Muscle layer of duodenum (tissue), 2 donors: ENCODE measurements at regions not wholly inside any gene's neighbourhood (a gene's known extent, or its start where the extent isn't known, plus 50 kb on each side); places are given as distances from the start of the nearest gene placed in this dataset.

Experiments
- H3K27ac ChIP-seq: one replicate; pipeline ENCODE4 v1.7.0; 2013; ENCODE audit warnings: mild to moderate bottlenecking, low read length
- H3K27me3 ChIP-seq: one replicate; pipeline ENCODE4 v1.7.0; 2013; ENCODE audit warnings: low read depth, mild to moderate bottlenecking, control low read depth, low read length
- H3K36me3 ChIP-seq, 2 donors: one replicate each; pipeline ENCODE4 v1.7.0; 2013; ENCODE audit warnings: low read length in 2 of 2, control low read depth in 1 of 2, mild to moderate bottlenecking in 1 of 2; ENCODE audit not compliant: insufficient read depth in 2 of 2, control insufficient read depth in 1 of 2
- H3K4me1 ChIP-seq, 2 donors: one replicate each; pipeline ENCODE4 v1.7.0; 2013; ENCODE audit warnings: low read length in 2 of 2, mild to moderate bottlenecking in 2 of 2, control low read depth in 1 of 2, moderate library complexity in 1 of 2; ENCODE audit not compliant: insufficient read depth in 2 of 2, control insufficient read depth in 1 of 2
- H3K4me3 ChIP-seq, 2 donors: one replicate each; pipeline ENCODE4 v1.7.0; 2013; ENCODE audit warnings: low read length in 2 of 2, low read depth in 1 of 2, mild to moderate bottlenecking in 1 of 2
- H3K9me3 ChIP-seq, 2 donors: one replicate each; pipeline ENCODE4 v1.7.0; 2013; ENCODE audit warnings: low read length in 2 of 2, control low read depth in 1 of 2, mild to moderate bottlenecking in 1 of 2; ENCODE audit not compliant: control insufficient read depth in 1 of 2
- donor health status: healthy.

DNA sequence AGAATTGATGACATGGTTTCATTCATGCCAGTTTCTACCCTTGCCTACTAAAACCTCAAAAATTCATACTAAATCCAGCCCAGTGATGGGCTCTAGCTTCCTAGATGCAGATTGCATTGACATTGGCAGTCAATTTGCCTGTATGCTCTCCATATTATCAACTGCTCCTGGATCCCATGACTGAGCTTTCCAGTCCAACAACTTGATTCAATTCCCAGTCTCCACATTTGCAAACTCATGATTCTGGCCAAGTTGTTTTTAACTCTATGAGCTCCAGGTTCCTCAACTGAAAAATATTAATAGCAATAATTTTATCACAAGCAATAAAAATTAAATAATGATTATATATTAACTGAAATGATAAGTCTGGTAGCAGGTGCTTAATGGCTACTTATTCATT, 51.0 kb upstream of the DSC1 start:
- Histone ChIP-seq H3K27me3 (no peaks in the 10 kb centered on the region), H3K36me3 (no peaks in the 10 kb centered on the region), H3K4me3 (no peak overlapping the region), H3K9me3 (no peaks in the 10 kb centered on the region), H3K27ac (no peak overlapping the region), H3K4me1 (no peaks in the 10 kb centered on the region)

GRCh38 chr18:31217038-31217849, 54.6 kb upstream of the DSC1 start:
- Histone ChIP-seq H3K4me1 (no peaks in the 10 kb centered on the region), H3K36me3 (no peaks in the 10 kb centered on the region), H3K27me3 (no peaks in the 10 kb centered on the region), H3K4me3 (no peak overlapping the region), H3K9me3 (peaks cover 0 to 2% of the 10 kb centered on the region in 2 donors), H3K27ac (no peak overlapping the region)

DNA sequence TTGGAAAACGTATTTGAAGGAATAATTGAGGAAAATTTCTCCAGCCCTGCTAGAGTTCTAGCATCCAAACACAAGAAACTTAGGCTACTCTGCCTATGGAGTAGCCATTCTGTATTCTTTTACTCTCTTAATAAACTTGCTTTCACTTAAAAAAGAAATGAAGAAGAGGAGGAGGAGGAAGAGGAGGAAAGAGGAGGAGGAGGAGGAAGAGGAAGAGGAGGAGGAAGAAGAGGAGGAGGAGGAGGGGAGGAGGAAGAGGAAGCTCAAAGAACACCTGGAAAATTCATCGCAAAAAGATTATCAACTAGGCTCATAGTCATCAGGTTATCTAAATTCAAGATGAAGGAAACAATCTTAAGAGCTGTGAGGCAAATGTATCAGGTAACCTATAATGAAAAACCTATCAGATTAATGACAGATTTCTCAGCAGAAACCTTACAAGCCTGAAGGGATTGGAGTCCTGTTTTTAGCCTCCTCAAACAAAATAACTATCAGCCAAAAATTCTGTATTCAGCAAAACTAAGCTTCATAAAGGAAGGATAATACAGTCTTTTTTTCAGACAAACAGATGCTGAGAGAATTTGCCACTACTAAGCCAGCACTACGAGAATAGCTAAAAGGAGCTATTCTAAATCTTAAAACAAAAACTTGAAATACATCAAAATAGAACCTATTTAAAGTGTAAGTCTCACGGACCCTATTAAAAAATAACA, 56.2 kb upstream of the DSC1 start:
- Histone ChIP-seq H3K36me3 (no peaks in the 10 kb centered on the region), H3K4me1 (no peaks in the 10 kb centered on the region), H3K9me3 (peaks cover 0 to 4% of the 10 kb centered on the region in 2 donors), H3K4me3 (no peak overlapping the region), H3K27ac (no peak overlapping the region), H3K27me3 (no peaks in the 10 kb centered on the region)

DNA sequence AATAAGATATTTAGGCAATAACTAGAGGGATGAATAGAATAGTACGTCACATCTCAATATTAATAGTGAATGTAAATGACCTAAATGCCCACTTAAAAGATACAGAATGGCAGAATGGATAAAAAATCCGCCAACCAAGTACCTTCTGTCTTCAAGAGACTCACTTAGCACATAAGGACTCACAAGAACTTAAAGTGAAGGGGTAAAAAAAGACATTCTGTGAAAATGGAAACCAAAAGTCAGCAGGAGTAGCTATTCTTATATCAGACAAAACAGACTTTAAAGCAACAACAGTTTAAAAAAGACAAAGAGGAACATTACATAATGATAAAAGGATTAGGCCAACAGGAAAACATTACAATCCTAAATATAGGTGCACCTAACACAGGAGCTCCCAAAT, 56.7 kb upstream of the DSC1 start:
- Histone ChIP-seq H3K27ac (no peak overlapping the region), H3K9me3 (peaks cover 0 to 4% of the 10 kb centered on the region in 2 donors), H3K27me3 (no peaks in the 10 kb centered on the region), H3K36me3 (no peaks in the 10 kb centered on the region), H3K4me3 (no peak overlapping the region), H3K4me1 (no peaks in the 10 kb centered on the region)

- Histone ChIP-seq H3K36me3 (no peaks in the 10 kb centered on the region), H3K27ac (no peak overlapping the region), H3K27me3 (no peaks in the 10 kb centered on the region), H3K4me1 (peaks cover 0 to 5% of the 10 kb centered on the region in 2 donors), H3K4me3 (no peak overlapping the region), H3K9me3 (peaks cover 0 to 4% of the 10 kb centered on the region in 2 donors)
Measured at GRCh38 chr18:31223371-31223770, 60.7 kb upstream of the DSC1 start.

GRCh38 chr18:31225668-31226067, 63.0 kb upstream of the DSC1 start:
- Histone ChIP-seq H3K36me3 (no peaks in the 10 kb centered on the region), H3K27me3 (no peaks in the 10 kb centered on the region), H3K27ac (no peak overlapping the region), H3K9me3 (peaks cover 0 to 2% of the 10 kb centered on the region in 2 donors), H3K4me1 (peaks cover 0 to 5% of the 10 kb centered on the region in 2 donors), H3K4me3 (no peak overlapping the region)

DNA sequence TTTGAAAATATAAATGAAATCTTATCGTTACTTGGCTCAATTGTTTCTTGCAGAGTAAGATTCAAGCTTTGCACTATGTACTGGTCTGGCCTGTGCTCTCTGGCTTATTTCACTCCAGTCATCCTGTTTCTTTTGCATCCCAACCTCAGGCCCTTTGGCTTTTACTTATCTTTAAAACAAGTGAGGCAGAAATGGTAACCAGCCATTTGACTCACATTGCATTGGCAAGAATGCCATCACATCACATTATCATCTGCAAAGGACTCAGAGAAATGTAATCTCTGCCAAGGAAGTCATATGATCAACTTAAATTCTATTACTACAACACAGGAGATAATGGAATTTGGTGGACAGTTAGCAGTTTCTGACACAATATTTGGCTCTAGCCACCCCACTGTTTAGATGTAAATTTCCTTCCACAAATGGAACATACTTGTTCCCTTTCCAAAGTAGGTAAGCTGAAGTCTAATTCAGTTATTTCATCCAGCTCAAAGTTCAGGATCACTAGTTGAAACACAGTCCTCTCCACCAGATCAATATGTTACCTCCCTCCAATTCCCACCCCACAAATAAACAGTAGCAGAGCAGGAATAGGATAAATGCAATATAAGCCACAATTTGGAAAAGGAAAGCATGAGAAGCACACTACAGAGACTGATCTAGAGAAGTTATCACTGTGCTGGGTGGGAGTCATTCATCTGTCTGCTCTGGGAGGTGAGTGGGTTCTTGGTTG, 65.0 kb upstream of the DSC1 start:
- no peaks in the 10 kb centered on the region for H3K27me3 ChIP-seq
- no peak overlapping the region for H3K27ac ChIP-seq
- H3K9me3 ChIP-seq = peaks cover 0 to 2% of the 10 kb centered on the region in 2 donors
- peaks cover 0 to 5% of the 10 kb centered on the region in 2 donors for H3K4me1 ChIP-seq
- H3K36me3 ChIP-seq = no peaks in the 10 kb centered on the region
- H3K4me3 ChIP-seq = no peak overlapping the region

GRCh38 chr18:31229829-31230228, 67.2 kb upstream of the DSC1 start:
- Histone ChIP-seq H3K4me3 (no peak overlapping the region), H3K27me3 (no peaks in the 10 kb centered on the region), H3K36me3 (no peaks in the 10 kb centered on the region), H3K9me3 (no peaks in the 10 kb centered on the region), H3K27ac (no peak overlapping the region), H3K4me1 (peaks cover 0 to 5% of the 10 kb centered on the region in 2 donors)

- H3K36me3 ChIP-seq = no peaks in the 10 kb centered on the region
- H3K9me3 ChIP-seq = no peaks in the 10 kb centered on the region
- H3K27me3 ChIP-seq = no peaks in the 10 kb centered on the region
- H3K4me1 ChIP-seq = peaks cover 0 to 5% of the 10 kb centered on the region in 2 donors
- no peak overlapping the region for H3K4me3 ChIP-seq
- no peak overlapping the region for H3K27ac ChIP-seq
Measured at GRCh38 chr18:31230495-31230894, 67.8 kb upstream of the DSC1 start.

GRCh38 chr18:31232013-31232412, 69.4 kb upstream of the DSC1 start:
- Histone ChIP-seq H3K9me3 (no peaks in the 10 kb centered on the region), H3K27me3 (no peaks in the 10 kb centered on the region), H3K27ac (no peak overlapping the region)

GRCh38 chr18:31232775-31233424, 70.2 kb upstream of the DSC1 start:
- Histone ChIP-seq H3K9me3 (no peaks in the 10 kb centered on the region), H3K36me3 (no peaks in the 10 kb centered on the region), H3K4me3 (no peak overlapping the region), H3K27me3 (no peaks in the 10 kb centered on the region), H3K27ac (no peak overlapping the region), H3K4me1 (no peaks in the 10 kb centered on the region)

More at GRCh38 chr18:31232013-31232412, 69.4 kb upstream of the DSC1 start:
- Histone ChIP-seq H3K4me1 (no peaks in the 10 kb centered on the region), H3K36me3 (no peaks in the 10 kb centered on the region), H3K4me3 (no peak overlapping the region)
